HG03066 (cell line): ENCODE measurements at regions not wholly inside any gene's neighbourhood (a gene's known extent, or its start where the extent isn't known, plus 50 kb on each side); places are given as distances from the start of the nearest gene placed in this dataset.
"Not testable (repeated sequence)": the region's sequence is repeated elsewhere in the genome, so short reads cannot be mapped to it uniquely, and the experiment has no call there.

Source experiments
- ATAC-seq: cut with Tn5 transposase; IDR thresholded peaks from one replicate; pipeline ENCODE4 v1.9.1; 2021; ENCODE audit warnings: low read depth; ENCODE audit not compliant: unreplicated experiment

- ATAC-seq, result no peak
Observed at GRCh38 chr4:126451237-126451873, 1136.6 kb downstream of the FAT4 start.

GRCh38 chr4:126455865-126456264 is 1141.1 kb downstream of the FAT4 start:
- no peak for ATAC-seq

GRCh38 chr4:126458993-126459392 is 1144.2 kb downstream of the FAT4 start:
- ATAC-seq, result no peak

GRCh38 chr4:126465341-126465740 is 1150.6 kb downstream of the FAT4 start:
- ATAC-seq, result no peak

GRCh38 chr4:126466848-126467247 is 1152.1 kb downstream of the FAT4 start:
- ATAC-seq, result no peak

- no peak for ATAC-seq
Observed at GRCh38 chr4:126468144-126468543, 1153.4 kb downstream of the FAT4 start.

- no peak for ATAC-seq
Observed at GRCh38 chr4:126470862-126471261, 1156.1 kb downstream of the FAT4 start.

GRCh38 chr4:126475730-126476129 is 1157.0 kb upstream of the INTU start:
- ATAC-seq, result no peak

GRCh38 chr4:126479709-126480108 is 1153.0 kb upstream of the INTU start:
- ATAC-seq, result no peak

GRCh38 chr4:126482311-126482710 is 1150.4 kb upstream of the INTU start:
- no peak for ATAC-seq

GRCh38 chr4:126486377-126486776 is 1146.4 kb upstream of the INTU start:
- ATAC-seq, result no peak

- ATAC-seq, result no peak
Observed at GRCh38 chr4:126489826-126490463, 1142.8 kb upstream of the INTU start.

GRCh38 chr4:126495163-126495752 is 1137.5 kb upstream of the INTU start:
- no peak for ATAC-seq

- no peak for ATAC-seq
Observed at GRCh38 chr4:126512979-126513378, 1119.8 kb upstream of the INTU start.

- ATAC-seq, result no peak
Observed at GRCh38 chr4:126513596-126513995, 1119.2 kb upstream of the INTU start.

GRCh38 chr4:126520731-126521130 is 1112.0 kb upstream of the INTU start:
- ATAC-seq, result no peak

- ATAC-seq, result not testable (repeated sequence)
Observed at GRCh38 chr4:126525400-126525799, 1107.4 kb upstream of the INTU start.

- ATAC-seq, result no peak
Observed at GRCh38 chr4:126526335-126526734, 1106.4 kb upstream of the INTU start.

- ATAC-seq, result no peak
Observed at GRCh38 chr4:126529997-126530396, 1102.8 kb upstream of the INTU start.

- no peak for ATAC-seq
Observed at GRCh38 chr4:126530996-126531585, 1101.7 kb upstream of the INTU start.

GRCh38 chr4:126532527-126532926 is 1100.2 kb upstream of the INTU start:
- ATAC-seq, result no peak
